GM12873 (cell line): ENCODE measurements at regions not wholly inside any gene's neighbourhood (a gene's known extent, or its start where the extent isn't known, plus 50 kb on each side); places are given as distances from the start of the nearest gene placed in this dataset.

Source experiments
- CTCF ChIP-seq: IDR thresholded peaks from 2 replicates; pipeline ENCODE4 v1.5.1; 2012; ENCODE audit warnings: low read depth, mild to moderate bottlenecking, moderate library complexity, low read length, control low read depth; ENCODE audit not compliant: insufficient read depth; ENCODE audit errors: missing control alignments

- no peak for TF ChIP-seq CTCF
These were observed 1025.0 kb downstream of the JRKL start for GRCh38 chr11:97414801-97415200.

GRCh38 chr11:97419729-97420128 lies 1029.9 kb downstream of the JRKL start:
- TF ChIP-seq CTCF, result no peak

- TF ChIP-seq CTCF, result no peak
These were observed 1038.5 kb downstream of the JRKL start for GRCh38 chr11:97428247-97428790.

- no peak for TF ChIP-seq CTCF
These were observed 1041.1 kb downstream of the JRKL start for GRCh38 chr11:97430877-97431276.

- TF ChIP-seq CTCF, result no peak
These were observed 1043.1 kb downstream of the JRKL start for GRCh38 chr11:97432926-97433325.

- no peak for TF ChIP-seq CTCF
These were observed 1055.7 kb downstream of the JRKL start for GRCh38 chr11:97445561-97445960.

- no peak for TF ChIP-seq CTCF
These were observed 1061.6 kb downstream of the JRKL start for GRCh38 chr11:97451441-97451840.
